ENCODE measurements at regions not wholly inside any gene's neighbourhood (a gene's known extent, or its start where the extent isn't known, plus 50 kb on each side); places are given as distances from the start of the nearest gene placed in this dataset.

- no peak overlapping the region for H3K4ac ChIP-seq (ENCODE audit: low read length)
- no peak overlapping the region for H2BK12ac ChIP-seq (ENCODE audit: low read length)
- peaks cover 0 to 6% of the 10 kb centered on the region in 2 donors for H3K4me1 ChIP-seq (ENCODE audit: control insufficient read depth in 2 of 2, insufficient read depth in 1 of 2, low read depth in 1 of 2, low read length in 2 of 2)
- no peak overlapping the region for H2BK5ac ChIP-seq (ENCODE audit: low read length)
- no peak overlapping the region for H4K91ac ChIP-seq (ENCODE audit: low read depth, low read length, poor library complexity)
- H2BK15ac ChIP-seq (ENCODE audit: low read length) = no peak overlapping the region
- no peak overlapping the region for H3K9ac ChIP-seq (ENCODE audit: low read depth, low read length, poor library complexity)
- H3K23ac ChIP-seq (ENCODE audit: low read depth, low read length, poor library complexity) = no peak overlapping the region
- no peak overlapping the region for H2BK120ac ChIP-seq (ENCODE audit: low read depth, low read length)
- WGBS, 2 donors (ENCODE audit: extremely low coverage in 2 of 2, insufficient read length in 2 of 2, insufficient replicate concordance in 1 of 2) = no CpG with 5 or more reads among the region's 2 CpGs
- H3K36me3 ChIP-seq (replicated peaks in 1 of 2; ENCODE audit: control insufficient read depth in 2 of 2, insufficient read depth in 2 of 2, low read length in 2 of 2) = no peaks in the 10 kb centered on the region
- H3K79me1 ChIP-seq (ENCODE audit: low read depth, low read length) = no peaks in the 10 kb centered on the region
- H3K27me3 ChIP-seq (ENCODE audit: control insufficient read depth in 3 of 3, insufficient read depth in 3 of 3, low read depth in 1 of 3, low read length in 3 of 3) = no peaks in the 10 kb centered on the region
- no peak overlapping the region for H3K4me3 ChIP-seq (ENCODE audit: low read length in 2 of 2)
- H3K27ac ChIP-seq (replicated peaks; ENCODE audit: low read length) = no peak overlapping the region
- no peak for DNase-seq (ENCODE audit: low spot score)
- H4K8ac ChIP-seq (ENCODE audit: low read depth, low read length) = no peak overlapping the region
- no peaks in the 10 kb centered on the region for H3K9me3 ChIP-seq (replicated peaks in 1 of 2; ENCODE audit: control insufficient read depth in 2 of 2, insufficient read depth in 1 of 2, low read depth in 1 of 2, low read length in 2 of 2)
- no peak overlapping the region for H2AFZ ChIP-seq (ENCODE audit: low read length)
- no peak overlapping the region for H3K4me2 ChIP-seq (ENCODE audit: insufficient read depth, low read length, poor library complexity, severe bottlenecking)
- no peak overlapping the region for H3K18ac ChIP-seq (ENCODE audit: low read length)
- no peak overlapping the region for H2AK5ac ChIP-seq (ENCODE audit: low read depth, low read length)
- no peak overlapping the region for H3K14ac ChIP-seq (ENCODE audit: low read length)
These were observed 280.2 kb upstream of the C2CD4B start for GRCh38 chr15:62445244-62445643.

DNA sequence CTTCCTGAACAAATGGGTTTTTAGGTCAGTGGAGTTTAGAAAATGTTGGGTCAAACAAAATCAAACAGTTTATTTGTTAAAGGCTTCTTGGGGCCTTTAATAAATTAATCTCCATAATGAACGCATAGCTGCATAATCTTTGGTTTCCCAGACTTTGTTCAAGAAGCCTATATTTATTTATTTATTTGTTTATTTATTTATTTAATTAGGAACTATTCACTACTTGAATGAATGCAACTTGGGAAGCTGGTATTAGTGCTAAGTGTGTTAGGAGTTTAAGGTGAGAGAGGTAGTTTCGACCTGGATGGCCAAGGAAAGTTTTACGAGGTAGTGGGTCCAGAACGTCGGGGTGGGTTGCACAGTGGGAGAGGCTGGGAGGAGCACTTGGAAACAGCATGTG, 281.9 kb upstream of the C2CD4B start:
- no CpG with 5 or more reads among the region's 5 CpGs for WGBS, 2 donors (ENCODE audit: extremely low coverage in 2 of 2, insufficient read length in 2 of 2, insufficient replicate concordance in 1 of 2)
- H3K4me2 ChIP-seq (ENCODE audit: insufficient read depth, low read length, poor library complexity, severe bottlenecking) = no peak overlapping the region
- no peak overlapping the region for H2BK5ac ChIP-seq (ENCODE audit: low read length)
- no peak overlapping the region for H2BK15ac ChIP-seq (ENCODE audit: low read length)
- no peaks in the 10 kb centered on the region for H3K9me3 ChIP-seq (replicated peaks in 1 of 2; ENCODE audit: control insufficient read depth in 2 of 2, insufficient read depth in 1 of 2, low read depth in 1 of 2, low read length in 2 of 2)
- no peak overlapping the region for H2BK12ac ChIP-seq (ENCODE audit: low read length)
- no peak overlapping the region for H3K9ac ChIP-seq (ENCODE audit: low read depth, low read length, poor library complexity)
- no peaks in the 10 kb centered on the region for H3K79me1 ChIP-seq (ENCODE audit: low read depth, low read length)
- H2AK5ac ChIP-seq (ENCODE audit: low read depth, low read length) = no peak overlapping the region
- no peak overlapping the region for H3K4ac ChIP-seq (ENCODE audit: low read length)
- H2AFZ ChIP-seq (ENCODE audit: low read length) = no peak overlapping the region
- no peak overlapping the region for H3K14ac ChIP-seq (ENCODE audit: low read length)
- H3K27me3 ChIP-seq (ENCODE audit: control insufficient read depth in 3 of 3, insufficient read depth in 3 of 3, low read depth in 1 of 3, low read length in 3 of 3) = no peaks in the 10 kb centered on the region
- DNase-seq (ENCODE audit: low spot score) = no peak
- H3K23ac ChIP-seq (ENCODE audit: low read depth, low read length, poor library complexity) = no peak overlapping the region
- no peak overlapping the region for H3K4me3 ChIP-seq (ENCODE audit: low read length in 2 of 2)
- no peak overlapping the region for H4K91ac ChIP-seq (ENCODE audit: low read depth, low read length, poor library complexity)
- H4K8ac ChIP-seq (ENCODE audit: low read depth, low read length) = no peak overlapping the region
- peaks cover 0 to 4% of the 10 kb centered on the region in 2 donors for H3K4me1 ChIP-seq (ENCODE audit: control insufficient read depth in 2 of 2, insufficient read depth in 1 of 2, low read depth in 1 of 2, low read length in 2 of 2)
- H3K27ac ChIP-seq (replicated peaks; ENCODE audit: low read length) = no peak overlapping the region
- no peak overlapping the region for H3K18ac ChIP-seq (ENCODE audit: low read length)
- H3K36me3 ChIP-seq (replicated peaks in 1 of 2; ENCODE audit: control insufficient read depth in 2 of 2, insufficient read depth in 2 of 2, low read length in 2 of 2) = no peaks in the 10 kb centered on the region
- H2BK120ac ChIP-seq (ENCODE audit: low read depth, low read length) = no peak overlapping the region

GRCh38 chr15:62447742-62448141, 282.7 kb upstream of the C2CD4B start:
- no peaks in the 10 kb centered on the region for H3K9me3 ChIP-seq (replicated peaks in 1 of 2; ENCODE audit: control insufficient read depth in 2 of 2, insufficient read depth in 1 of 2, low read depth in 1 of 2, low read length in 2 of 2)
- peak overlapping the region; percentile 52 for H4K8ac ChIP-seq (ENCODE audit: low read depth, low read length)
- no peak overlapping the region for H3K4ac ChIP-seq (ENCODE audit: low read length)
- no peak overlapping the region for H4K91ac ChIP-seq (ENCODE audit: low read depth, low read length, poor library complexity)
- H3K4me2 ChIP-seq (ENCODE audit: insufficient read depth, low read length, poor library complexity, severe bottlenecking) = no peak overlapping the region
- no peak overlapping the region for H3K4me3 ChIP-seq (ENCODE audit: low read length in 2 of 2)
- H3K9ac ChIP-seq (ENCODE audit: low read depth, low read length, poor library complexity) = no peak overlapping the region
- DNase-seq (ENCODE audit: low spot score) = no peak
- H3K79me1 ChIP-seq (ENCODE audit: low read depth, low read length) = no peaks in the 10 kb centered on the region
- no peak overlapping the region for H2BK15ac ChIP-seq (ENCODE audit: low read length)
- no peak overlapping the region for H3K23ac ChIP-seq (ENCODE audit: low read depth, low read length, poor library complexity)
- H3K27me3 ChIP-seq (ENCODE audit: control insufficient read depth in 3 of 3, insufficient read depth in 3 of 3, low read depth in 1 of 3, low read length in 3 of 3) = no peaks in the 10 kb centered on the region
- no peak overlapping the region for H3K18ac ChIP-seq (ENCODE audit: low read length)
- no peak overlapping the region for H3K14ac ChIP-seq (ENCODE audit: low read length)
- no peak overlapping the region for H3K27ac ChIP-seq (replicated peaks; ENCODE audit: low read length)
- H3K4me1 ChIP-seq (ENCODE audit: control insufficient read depth in 2 of 2, insufficient read depth in 1 of 2, low read depth in 1 of 2, low read length in 2 of 2) = peaks cover 4 to 8% of the 10 kb centered on the region in 2 donors
- no peak overlapping the region for H2AK5ac ChIP-seq (ENCODE audit: low read depth, low read length)
- H2BK120ac ChIP-seq (ENCODE audit: low read depth, low read length) = no peak overlapping the region
- no peak overlapping the region for H2BK12ac ChIP-seq (ENCODE audit: low read length)
- H2BK5ac ChIP-seq (ENCODE audit: low read length) = no peak overlapping the region
- no CpG with 5 or more reads among the region's 7 CpGs for WGBS, 2 donors (ENCODE audit: extremely low coverage in 2 of 2, insufficient read length in 2 of 2, insufficient replicate concordance in 1 of 2)
- no peak overlapping the region for H2AFZ ChIP-seq (ENCODE audit: low read length)
- no peaks in the 10 kb centered on the region for H3K36me3 ChIP-seq (replicated peaks in 1 of 2; ENCODE audit: control insufficient read depth in 2 of 2, insufficient read depth in 2 of 2, low read length in 2 of 2)

- Histone ChIP-seq H4K8ac (ENCODE audit: low read depth, low read length) (no peak overlapping the region), H2AK5ac (ENCODE audit: low read depth, low read length) (no peak overlapping the region), H3K18ac (ENCODE audit: low read length) (no peak overlapping the region), H3K4me2 (ENCODE audit: insufficient read depth, low read length, poor library complexity, severe bottlenecking) (no peak overlapping the region), H3K4me1 (ENCODE audit: control insufficient read depth in 2 of 2, insufficient read depth in 1 of 2, low read depth in 1 of 2, low read length in 2 of 2) (peaks cover 4 to 17% of the 10 kb centered on the region in 2 donors), H2BK5ac (ENCODE audit: low read length) (no peak overlapping the region), H4K91ac (ENCODE audit: low read depth, low read length, poor library complexity) (no peak overlapping the region), H2BK120ac (ENCODE audit: low read depth, low read length) (no peak overlapping the region), H2BK12ac (ENCODE audit: low read length) (no peak overlapping the region), H3K36me3 (replicated peaks in 1 of 2; ENCODE audit: control insufficient read depth in 2 of 2, insufficient read depth in 2 of 2, low read length in 2 of 2) (no peaks in the 10 kb centered on the region), H3K27ac (replicated peaks; ENCODE audit: low read length) (no peak overlapping the region), H3K23ac (ENCODE audit: low read depth, low read length, poor library complexity) (no peak overlapping the region), H3K9me3 (replicated peaks in 1 of 2; ENCODE audit: control insufficient read depth in 2 of 2, insufficient read depth in 1 of 2, low read depth in 1 of 2, low read length in 2 of 2) (no peaks in the 10 kb centered on the region), H2AFZ (ENCODE audit: low read length) (no peak overlapping the region), H3K4me3 (ENCODE audit: low read length in 2 of 2) (no peak overlapping the region), H3K27me3 (ENCODE audit: control insufficient read depth in 3 of 3, insufficient read depth in 3 of 3, low read depth in 1 of 3, low read length in 3 of 3) (no peaks in the 10 kb centered on the region), H3K79me1 (ENCODE audit: low read depth, low read length) (no peaks in the 10 kb centered on the region), H2BK15ac (ENCODE audit: low read length) (no peak overlapping the region), H3K4ac (ENCODE audit: low read length) (no peak overlapping the region), H3K9ac (ENCODE audit: low read depth, low read length, poor library complexity) (no peak overlapping the region), H3K14ac (ENCODE audit: low read length) (no peak overlapping the region)
- DNase-seq (ENCODE audit: low spot score) = no peak
- no CpG with 5 or more reads among the region's 1 CpG for whole genome bisulfite sequencing, 2 donors (ENCODE audit: extremely low coverage in 2 of 2, insufficient read length in 2 of 2, insufficient replicate concordance in 1 of 2)
These were observed 284.6 kb upstream of the C2CD4B start for GRCh38 chr15:62449638-62450037.
